ENCODE measurements at regions not wholly inside any gene's neighbourhood (a gene's known extent, or its start where the extent isn't known, plus 50 kb on each side); places are given as distances from the start of the nearest gene placed in this dataset.
A peak's percentile ranks its signal among the peaks of the same experiment; 100 is the strongest.
"Not testable (repeated sequence)": the region's sequence is repeated elsewhere in the genome, so short reads cannot be mapped to it uniquely, and the experiment has no call there.

DNA sequence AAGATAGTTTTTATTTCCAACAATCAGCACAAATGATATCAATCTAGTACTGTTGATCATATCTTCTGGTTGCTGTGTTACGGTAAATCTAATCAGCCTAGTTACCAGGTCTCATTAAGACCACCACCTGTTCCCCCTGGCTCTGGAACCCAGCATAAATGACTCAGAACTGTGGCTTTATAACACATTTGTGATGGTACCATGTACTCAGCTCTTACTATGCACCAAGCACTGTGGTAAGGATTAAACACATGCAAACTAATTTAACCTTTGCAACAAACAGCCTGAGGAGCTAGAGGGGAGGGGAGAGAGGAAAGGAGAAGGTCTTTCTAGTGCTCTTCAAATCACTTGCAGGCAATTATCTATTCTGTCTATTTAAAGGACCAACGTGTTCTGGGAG lies 173.9 kb upstream of the LMCD1 start:
- intact Hi-C loops (cut with DNase I): no loop called here
- DNase-seq: no peak

DNA sequence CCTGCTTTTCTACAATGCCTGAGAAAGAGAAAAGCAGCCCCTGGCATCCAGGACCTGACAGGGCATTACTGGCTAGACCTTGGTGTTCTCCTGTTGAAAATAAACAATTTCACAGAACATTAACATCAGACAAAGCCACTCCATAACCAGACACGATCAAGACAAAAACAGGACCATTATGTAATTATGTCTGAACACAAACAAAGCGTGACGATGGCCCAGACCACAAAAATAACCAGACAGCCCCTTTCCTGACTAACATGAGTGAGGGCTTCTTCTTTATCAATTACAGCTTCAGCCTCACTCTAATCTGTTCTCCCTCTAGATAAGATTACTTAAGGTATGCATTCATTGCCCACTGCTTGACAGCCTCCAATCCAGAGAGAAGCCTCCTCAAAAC lies 172.7 kb upstream of the LMCD1 start:
- intact Hi-C loops (cut with DNase I): no loop called here
- DNase-seq: no peak

GRCh38 chr3:8329598-8329997 lies 172.0 kb upstream of the LMCD1 start:
- intact Hi-C loops (cut with DNase I): no loop called here
- DNase-seq: no peak

DNA sequence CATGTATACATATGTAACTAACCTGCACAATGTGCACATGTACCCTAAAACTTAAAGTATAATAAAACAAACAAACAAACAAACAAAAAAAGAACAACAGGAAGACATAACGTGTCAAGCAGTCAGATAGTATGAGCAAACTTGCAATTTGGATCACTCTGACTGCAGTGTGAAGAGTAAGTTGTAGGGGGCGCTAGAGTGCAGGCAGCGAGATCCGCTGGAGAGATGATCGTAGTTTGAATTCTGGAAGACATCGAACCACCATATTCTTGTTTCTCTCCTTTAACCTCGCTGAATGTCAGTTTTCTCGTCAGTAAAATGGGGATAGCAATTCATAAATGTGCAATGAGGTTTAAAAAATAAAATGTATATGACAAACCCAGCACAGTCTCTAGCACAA lies 165.2 kb upstream of the LMCD1 start:
- no peak for DNase-seq
- intact Hi-C loops (cut with DNase I): no loop called here

GRCh38 chr3:8338424-8338823 lies 163.2 kb upstream of the LMCD1 start:
- intact Hi-C loops (cut with DNase I): no loop called here

DNA sequence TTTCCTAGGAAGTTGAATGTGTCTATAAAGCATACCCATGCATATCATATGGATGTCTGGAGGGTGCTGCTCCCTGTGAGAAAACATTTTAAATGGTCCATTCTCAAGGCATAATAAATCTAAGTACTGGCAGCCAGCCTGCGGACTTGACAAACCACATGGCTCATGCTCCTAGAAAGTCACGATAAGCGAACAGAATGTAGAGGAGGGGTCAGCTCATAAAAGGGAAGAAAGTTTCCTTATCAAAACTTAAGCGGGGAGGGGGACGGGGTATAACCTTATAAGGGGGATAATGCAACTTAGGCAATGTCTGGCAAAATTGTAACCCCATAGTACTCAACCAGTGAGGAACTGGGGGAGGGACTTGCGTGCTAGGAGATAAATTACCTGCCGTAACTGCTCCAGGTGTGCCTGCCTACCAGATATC lies 159.8 kb upstream of the LMCD1 start:
- DNase-seq: no peak
- intact Hi-C loops (cut with DNase I): no loop called here

More at GRCh38 chr3:8338424-8338823, 163.2 kb upstream of the LMCD1 start:
- no peak for DNase-seq

- no peak for DNase-seq
- intact Hi-C loops (cut with DNase I): no loop called here
Observed at GRCh38 chr3:8343058-8343457, 158.6 kb upstream of the LMCD1 start.

GRCh38 chr3:8345398-8345797 lies 156.2 kb upstream of the LMCD1 start:
- no peak for DNase-seq
- intact Hi-C loops (cut with DNase I): no loop called here

DNA sequence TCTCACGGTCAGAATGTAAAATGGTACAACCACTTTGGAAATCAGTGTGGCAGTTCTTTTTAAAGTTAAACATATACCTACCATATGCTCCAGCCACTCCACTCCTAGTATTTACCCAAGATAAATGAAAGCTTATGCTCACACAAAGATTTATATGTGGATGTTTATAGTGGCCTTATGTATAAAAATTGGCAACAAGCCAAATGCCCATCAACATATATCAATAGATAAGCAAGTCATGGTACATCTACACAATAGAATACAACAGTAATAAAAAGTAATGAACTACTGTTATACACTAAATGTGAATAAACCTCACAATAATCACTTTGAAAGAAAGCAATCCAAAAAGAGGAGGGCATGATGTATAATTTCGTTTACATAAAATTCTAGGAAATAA lies 153.5 kb upstream of the LMCD1 start:
- no peak for DNase-seq
- intact Hi-C loops (cut with DNase I): no loop called here

DNA sequence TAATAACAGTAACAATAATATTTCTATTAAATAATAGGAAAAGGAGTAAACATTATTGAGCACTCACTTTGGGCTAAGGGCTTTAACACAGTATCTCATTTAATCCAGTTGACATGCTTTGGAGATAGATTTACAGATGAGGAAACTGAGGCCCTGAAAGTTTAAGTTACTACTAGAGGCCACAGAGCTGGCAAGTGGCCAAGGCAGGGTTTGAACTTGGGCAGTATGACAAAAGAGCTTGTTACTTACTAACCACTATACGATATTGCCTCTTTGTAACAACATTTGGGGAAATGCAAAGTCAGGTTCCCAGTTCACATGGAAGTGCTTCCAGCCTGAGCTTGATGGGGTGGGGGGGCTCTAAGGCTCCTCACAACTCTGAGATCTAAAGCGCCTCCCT lies 149.1 kb upstream of the LMCD1 start:
- intact Hi-C loops (cut with DNase I): no loop called here
- DNase-seq: peak in 3 of 10 donors; percentile 10 to 63 (median 54)

DNA sequence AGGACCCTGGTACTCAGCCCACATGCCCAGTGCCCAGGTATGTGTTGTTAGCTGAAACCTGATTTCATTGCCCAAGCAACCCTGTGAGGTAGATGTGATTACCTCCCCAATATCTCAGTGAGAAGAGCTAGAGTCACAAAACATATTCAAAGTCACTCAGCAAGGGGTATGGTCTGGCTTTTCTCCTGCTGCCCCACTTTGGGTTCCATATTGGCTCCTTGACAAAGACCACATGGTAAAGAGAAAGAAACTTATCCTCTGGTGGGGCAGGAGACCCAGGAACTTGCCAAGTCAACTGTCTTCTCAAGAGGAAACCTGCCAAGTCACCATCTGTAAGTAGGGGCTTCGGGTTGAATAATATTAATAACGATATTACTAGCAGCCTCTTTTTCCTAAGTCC lies 148.3 kb upstream of the LMCD1 start:
- intact Hi-C loops (cut with DNase I): no loop called here
- DNase-seq: no peak

- intact Hi-C loops (cut with DNase I): no loop called here
- DNase-seq: no peak
Observed at GRCh38 chr3:8355346-8355745, 146.3 kb upstream of the LMCD1 start.

GRCh38 chr3:8356066-8356465 lies 145.6 kb upstream of the LMCD1 start:
- DNase-seq; intact Hi-C loops (cut with DNase I): not testable (repeated sequence)

DNA sequence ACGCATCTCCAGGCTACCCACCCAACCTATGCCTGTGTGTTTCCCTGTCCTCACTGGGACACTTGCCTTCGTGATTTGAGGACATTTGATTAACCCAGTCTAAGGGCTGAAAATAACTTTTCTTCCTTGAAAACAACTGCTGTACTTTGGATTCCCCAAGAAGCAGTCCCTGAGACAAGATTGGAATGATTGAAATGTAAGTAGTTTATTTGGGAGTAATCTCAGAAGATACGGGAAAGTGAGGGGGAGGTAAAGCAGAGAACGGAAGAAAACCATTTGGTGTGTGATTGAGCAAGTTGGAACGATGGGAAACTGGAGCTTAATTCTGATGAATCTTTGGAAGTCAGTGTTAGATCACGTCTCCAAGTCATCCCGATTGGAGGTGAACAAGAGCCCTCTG lies 143.8 kb upstream of the LMCD1 start:
- intact Hi-C loops (cut with DNase I): no loop called here
- no peak for DNase-seq

GRCh38 chr3:8359133-8359532 lies 142.5 kb upstream of the LMCD1 start:
- intact Hi-C loops (cut with DNase I): no loop called here
- no peak for DNase-seq

- no peak for DNase-seq
- intact Hi-C loops (cut with DNase I): no loop called here
Observed at GRCh38 chr3:8363200-8363599, 138.4 kb upstream of the LMCD1 start.

DNA sequence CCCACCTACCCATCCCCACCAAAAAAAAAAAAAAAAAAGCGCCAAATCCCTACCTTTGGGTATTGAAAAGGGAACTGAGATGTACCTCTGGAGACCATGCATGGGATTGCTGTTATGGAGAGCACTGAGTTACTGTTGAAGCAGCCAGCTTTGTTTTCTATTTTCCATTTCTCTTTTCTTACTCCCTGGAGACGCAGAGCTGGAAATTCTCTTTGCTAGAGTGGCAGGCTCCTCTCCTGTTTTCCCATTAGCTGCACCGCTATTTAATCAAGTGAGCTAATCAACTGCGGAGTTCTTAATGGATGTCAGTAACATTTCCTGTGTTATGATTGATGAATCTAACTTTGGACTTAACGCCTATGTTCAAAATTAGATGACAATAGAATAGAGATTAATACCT lies 136.1 kb upstream of the LMCD1 start:
- DNase-seq: no peak
- intact Hi-C loops (cut with DNase I): no loop called here

GRCh38 chr3:8366219-8366810 lies 135.3 kb upstream of the LMCD1 start:
- intact Hi-C loops (cut with DNase I): no loop called here
- no peak for DNase-seq

- peak in 1 of 10 donors; percentile 76 for DNase-seq
- intact Hi-C loops (cut with DNase I): no loop called here
Observed at GRCh38 chr3:8368598-8368997, 133.0 kb upstream of the LMCD1 start.

GRCh38 chr3:8369638-8370037 lies 132.0 kb upstream of the LMCD1 start:
- no peak for DNase-seq
- intact Hi-C loops (cut with DNase I): no loop called here

DNA sequence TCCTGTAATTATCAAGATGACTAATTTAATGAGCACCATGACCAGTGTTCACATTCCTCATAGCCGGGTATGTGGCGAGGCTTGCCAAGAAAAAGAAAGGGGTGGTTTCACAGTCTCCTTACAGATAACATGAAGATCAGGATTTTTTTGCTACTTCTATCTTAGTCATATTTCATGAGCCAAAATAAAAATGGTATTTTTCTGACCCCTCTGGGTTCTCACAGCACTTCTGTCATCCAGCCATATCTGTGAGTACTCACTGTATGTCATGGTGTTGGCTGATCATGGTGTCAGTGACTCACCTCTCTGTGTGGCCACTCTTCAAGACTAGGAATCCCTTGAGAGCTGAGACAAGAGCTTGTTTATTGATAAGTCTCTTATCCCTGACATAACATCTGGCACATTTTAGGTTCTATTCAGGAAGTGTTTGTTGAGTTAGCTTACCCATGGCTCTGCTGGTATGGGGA lies 130.5 kb upstream of the LMCD1 start:
- intact Hi-C loops (cut with DNase I): no loop called here
- no peak for DNase-seq

DNA sequence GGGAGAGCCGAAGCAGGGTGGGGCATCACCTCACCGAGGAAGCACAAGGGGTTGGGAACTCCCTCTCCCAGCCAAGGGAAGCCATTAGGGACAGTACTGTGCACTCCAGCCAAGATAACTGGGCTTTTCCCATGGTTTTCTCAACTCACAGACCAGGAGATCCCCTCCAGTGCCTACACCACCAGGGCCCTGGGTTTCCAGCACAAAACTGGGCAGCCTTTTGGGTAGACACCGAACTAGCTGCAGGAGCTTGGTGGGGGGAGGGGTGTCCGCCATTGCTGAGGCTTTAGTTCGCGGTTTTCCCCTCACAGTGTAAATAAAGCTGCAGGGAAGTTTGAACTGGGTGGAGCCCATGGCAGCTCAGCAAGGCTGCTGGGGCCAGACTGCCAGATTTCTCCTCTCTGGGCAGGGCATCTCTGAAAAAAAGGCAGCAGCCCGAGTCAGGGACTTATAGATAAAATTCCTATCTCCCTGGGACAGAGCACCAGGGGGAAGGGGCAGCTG lies 129.6 kb upstream of the LMCD1 start:
- DNase-seq: no peak
- intact Hi-C loops (cut with DNase I): no loop called here

Data from posterior cingulate gyrus (tissue), 11 donors.